HEK293T (cell line): ENCODE measurements at regions not wholly inside any gene's neighbourhood (a gene's known extent, or its start where the extent isn't known, plus 50 kb on each side); places are given as distances from the start of the nearest gene placed in this dataset.

Experiments
- ARNT ChIP-seq: fragments of 450-650 bp; IDR thresholded peaks from 2 replicates; pipeline ENCODE4 v1.6.1; 2017; ENCODE audit warnings: mild to moderate bottlenecking
- BHLHE40 ChIP-seq: fragments of 450-650 bp; IDR thresholded peaks from 2 replicates; pipeline ENCODE4 v1.6.1; 2016; ENCODE audit warnings: mild to moderate bottlenecking, moderate library complexity, borderline replicate concordance
- FOXM1 ChIP-seq: fragments of 450-650 bp; IDR thresholded peaks from 2 replicates; pipeline ENCODE4 v1.6.1; 2017; ENCODE audit warnings: mild to moderate bottlenecking, borderline replicate concordance
- SUZ12 ChIP-seq: fragments of 450-650 bp; IDR thresholded peaks from 2 replicates; pipeline ENCODE4 v1.6.1; 2016; ENCODE audit warnings: mild to moderate bottlenecking

DNA sequence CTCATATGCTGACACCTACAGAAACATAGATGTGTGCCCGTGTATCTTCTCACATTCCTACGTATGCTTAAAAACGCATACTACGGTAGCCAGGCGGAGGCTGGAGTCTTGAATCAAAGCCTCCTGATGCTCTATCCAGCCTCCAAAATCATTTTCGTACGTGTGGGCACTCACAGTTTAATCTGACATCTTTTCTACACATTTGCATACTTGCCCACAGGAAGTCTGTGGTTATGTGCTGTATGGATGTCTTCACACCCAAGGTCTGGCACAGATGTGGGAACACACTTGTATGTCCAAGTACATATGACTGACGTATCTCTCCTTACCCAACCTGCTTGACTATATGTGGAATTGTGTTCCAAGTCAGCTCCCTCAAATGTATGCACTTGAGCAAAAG is 561.8 kb upstream of the CADM1 start:
- no peak for TF ChIP-seq FOXM1
- no peak for TF ChIP-seq ARNT
- TF ChIP-seq SUZ12, result no peak
- no peak for TF ChIP-seq BHLHE40
